ENCODE measurements at regions not wholly inside any gene's neighbourhood (a gene's known extent, or its start where the extent isn't known, plus 50 kb on each side); places are given as distances from the start of the nearest gene placed in this dataset.

DNA sequence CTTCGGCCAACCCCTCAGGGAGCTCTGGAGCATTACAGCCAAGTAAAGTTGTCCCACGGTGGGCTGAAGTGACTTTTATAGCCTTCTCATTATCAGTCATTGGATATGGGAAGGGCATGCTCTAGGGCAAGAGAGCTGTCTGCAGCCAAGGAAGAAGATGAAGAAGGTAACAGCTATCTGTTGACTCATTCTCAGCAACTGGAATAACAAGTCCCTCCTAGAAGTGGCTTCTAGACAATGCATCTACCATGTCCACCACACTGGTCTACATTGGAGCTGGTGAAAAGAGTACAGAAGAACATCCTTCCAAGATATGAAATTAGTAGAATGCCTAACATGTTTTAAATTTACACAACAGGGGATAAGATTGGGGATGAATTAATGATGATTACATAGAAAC is 524.2 kb downstream of the ACTL7B start:
- TF ChIP-seq MAX (IDR thresholded peaks at IDR 0.05; ENCODE audit: low read depth, low read length), result no peak
- no peak for TF ChIP-seq MYC (IDR thresholded peaks at IDR 0.05; ENCODE audit: low read depth, low read length)
- TF ChIP-seq CTCF (IDR thresholded peaks at IDR 0.05; ENCODE audit: low read depth, low read length), result no peak
- no peak for TF ChIP-seq POLR2A (IDR thresholded peaks at IDR 0.05; ENCODE audit: extremely low read depth, insufficient read length)
- no peak for DNase-seq (ENCODE audit: low read depth)

DNA sequence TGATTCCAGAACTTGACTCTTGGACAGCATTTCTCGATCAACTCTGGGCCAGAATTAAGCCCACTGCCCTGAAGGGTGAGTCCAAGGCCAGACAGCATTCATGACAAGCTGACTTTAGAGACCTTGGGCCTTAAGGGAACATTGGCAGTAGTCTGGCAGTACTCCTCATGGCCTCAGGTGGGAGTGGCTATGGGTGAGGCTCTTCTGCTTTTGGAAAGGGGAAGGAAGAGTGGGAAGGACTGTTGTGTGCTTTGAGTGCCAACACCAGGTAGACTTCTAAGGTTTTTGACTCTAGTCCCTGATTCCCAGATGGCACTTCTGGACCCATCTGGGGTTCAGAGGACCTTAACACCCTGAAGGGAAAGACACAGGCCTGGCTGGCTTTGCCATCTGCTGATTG is 530.4 kb downstream of the ACTL7B start:
- peak; percentile 5 for DNase-seq (ENCODE audit: low read depth)
- no peak for TF ChIP-seq MAX (IDR thresholded peaks at IDR 0.05; ENCODE audit: low read depth, low read length)
- no peak for TF ChIP-seq CTCF (IDR thresholded peaks at IDR 0.05; ENCODE audit: low read depth, low read length)
- TF ChIP-seq MYC (IDR thresholded peaks at IDR 0.05; ENCODE audit: low read depth, low read length), result no peak
- TF ChIP-seq POLR2A (IDR thresholded peaks at IDR 0.05; ENCODE audit: extremely low read depth, insufficient read length), result no peak
- no peak overlapping the region for H3K4me3 ChIP-seq (ENCODE audit: low read depth, low read length)

More for the DNA sequence above, 524.2 kb downstream of the ACTL7B start:
- H3K4me3 ChIP-seq (ENCODE audit: low read depth, low read length), result no peak overlapping the region

DNA sequence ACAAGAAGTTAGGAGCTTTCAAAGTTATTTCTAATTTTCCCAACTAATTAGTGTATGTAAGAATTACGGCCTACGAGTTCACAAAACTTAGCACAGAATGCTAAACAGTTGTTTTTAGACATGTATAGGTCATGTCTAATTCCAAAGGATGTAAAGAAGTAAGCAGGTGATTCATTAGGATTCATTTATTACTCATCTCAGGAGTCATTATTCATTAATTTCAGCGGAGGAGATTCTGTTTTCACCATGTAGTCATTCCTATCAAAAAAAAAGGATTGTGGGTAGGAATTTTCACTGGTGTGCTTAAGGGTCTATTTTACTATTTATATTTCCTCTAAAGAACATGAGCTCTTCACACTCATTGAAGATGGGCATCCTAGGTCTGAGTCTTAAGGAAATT is 532.2 kb downstream of the ACTL7B start:
- TF ChIP-seq MYC (IDR thresholded peaks at IDR 0.05; ENCODE audit: low read depth, low read length) (no peak), CTCF (IDR thresholded peaks at IDR 0.05; ENCODE audit: low read depth, low read length) (no peak), MAX (IDR thresholded peaks at IDR 0.05; ENCODE audit: low read depth, low read length) (no peak), POLR2A (IDR thresholded peaks at IDR 0.05; ENCODE audit: extremely low read depth, insufficient read length) (no peak)
- no peak for DNase-seq (ENCODE audit: low read depth)
- H3K4me3 ChIP-seq (ENCODE audit: low read depth, low read length), result no peak overlapping the region

- no peak for TF ChIP-seq POLR2A (IDR thresholded peaks at IDR 0.05; ENCODE audit: extremely low read depth, insufficient read length)
- DNase-seq (ENCODE audit: low read depth), result no peak
- no peak overlapping the region for H3K4me3 ChIP-seq (ENCODE audit: low read depth, low read length)
Measured at GRCh38 chr9:108322326-108323098, 533.3 kb downstream of the ACTL7B start.

GRCh38 chr9:108316630-108317029 is 539.2 kb downstream of the ACTL7B start:
- H3K4me3 ChIP-seq (ENCODE audit: low read depth, low read length), result no peak overlapping the region

More at GRCh38 chr9:108316630-108317029, 539.2 kb downstream of the ACTL7B start:
- peak; percentile 41 for DNase-seq (ENCODE audit: low read depth)
- TF ChIP-seq POLR2A (IDR thresholded peaks at IDR 0.05; ENCODE audit: extremely low read depth, insufficient read length), result no peak
- TF ChIP-seq MAX (IDR thresholded peaks at IDR 0.05; ENCODE audit: low read depth, low read length), result no peak
- TF ChIP-seq MYC (IDR thresholded peaks at IDR 0.05; ENCODE audit: low read depth, low read length), result no peak
- TF ChIP-seq CTCF (IDR thresholded peaks at IDR 0.05; ENCODE audit: low read depth, low read length), result no peak
